SJSA1 (cell line): ENCODE measurements at regions not wholly inside any gene's neighbourhood (a gene's known extent, or its start where the extent isn't known, plus 50 kb on each side); places are given as distances from the start of the nearest gene placed in this dataset.

ENCODE experiments used
- DNase-seq, 2 experiments: peaks; one replicate each; pipeline ENCODE4 v3.0.0-alpha.2; 2015 to 2020; ENCODE audit warnings: low spot score in 2 of 2, low read depth in 1 of 2
- H3K27ac ChIP-seq: fragments of 250-450 bp; sonication (Bioruptor Pico); 2 replicates; pipeline ENCODE4 v1.5.1; 2020; ENCODE audit warnings: mild to moderate bottlenecking, moderate library complexity
- H3K27me3 ChIP-seq: fragments of 250-450 bp; sonication (Bioruptor Pico); replicated peaks from 2 replicates; pipeline ENCODE4 v1.5.1; 2020; ENCODE audit warnings: mild to moderate bottlenecking, moderate library complexity
- H3K36me3 ChIP-seq: fragments of 250-450 bp; sonication (Bioruptor Pico); 2 replicates; pipeline ENCODE4 v1.5.1; 2020; ENCODE audit warnings: mild to moderate bottlenecking
- H3K4me1 ChIP-seq: fragments of 250-450 bp; sonication (Bioruptor Pico); replicated peaks from 2 replicates; pipeline ENCODE4 v1.6.1; 2021; ENCODE audit warnings: mild to moderate bottlenecking
- H3K4me3 ChIP-seq: fragments of 250-450 bp; sonication (Bioruptor Pico); 2 replicates; pipeline ENCODE4 v1.5.1; 2020; ENCODE audit warnings: mild to moderate bottlenecking
- H3K9me3 ChIP-seq: fragments of 250-450 bp; sonication (Bioruptor Pico); replicated peaks from 2 replicates; pipeline ENCODE4 v1.5.1; 2020; ENCODE audit warnings: mild to moderate bottlenecking

GRCh38 chr6:164404812-164405488 is 904.5 kb downstream of the C6orf118 start:
- no peak overlapping the region for H3K27ac ChIP-seq
- H3K36me3 ChIP-seq: no peaks in the 10 kb centered on the region
- H3K9me3 ChIP-seq: no peaks in the 10 kb centered on the region
- no peaks in the 10 kb centered on the region for H3K4me1 ChIP-seq
- no peak for DNase-seq
- H3K27me3 ChIP-seq: no peaks in the 10 kb centered on the region
- no peak overlapping the region for H3K4me3 ChIP-seq

GRCh38 chr6:164401871-164402270 is 907.5 kb downstream of the C6orf118 start:
- H3K36me3 ChIP-seq: no peaks in the 10 kb centered on the region
- no peak for DNase-seq
- H3K27ac ChIP-seq: no peak overlapping the region
- H3K4me3 ChIP-seq: no peak overlapping the region
- no peaks in the 10 kb centered on the region for H3K27me3 ChIP-seq
- H3K9me3 ChIP-seq: no peaks in the 10 kb centered on the region
- H3K4me1 ChIP-seq: no peaks in the 10 kb centered on the region

- H3K27me3 ChIP-seq: no peaks in the 10 kb centered on the region
- H3K4me1 ChIP-seq: no peaks in the 10 kb centered on the region
- no peaks in the 10 kb centered on the region for H3K36me3 ChIP-seq
- DNase-seq: no peak
- H3K4me3 ChIP-seq: no peak overlapping the region
- no peak overlapping the region for H3K27ac ChIP-seq
- H3K9me3 ChIP-seq: no peaks in the 10 kb centered on the region
These were observed 910.8 kb downstream of the C6orf118 start for GRCh38 chr6:164398647-164399046.

GRCh38 chr6:164396071-164397047 is 913.0 kb downstream of the C6orf118 start:
- DNase-seq: no peak
- Histone ChIP-seq H3K4me3 (no peak overlapping the region), H3K27ac (no peak overlapping the region), H3K36me3 (no peaks in the 10 kb centered on the region), H3K9me3 (no peaks in the 10 kb centered on the region), H3K27me3 (no peaks in the 10 kb centered on the region), H3K4me1 (no peaks in the 10 kb centered on the region)

- Histone ChIP-seq H3K27me3 (no peaks in the 10 kb centered on the region), H3K36me3 (no peaks in the 10 kb centered on the region), H3K4me1 (no peaks in the 10 kb centered on the region), H3K27ac (no peak overlapping the region), H3K4me3 (no peak overlapping the region), H3K9me3 (0 out of 2 replicates have a peak, but pooled peaks cover 7% of the 10 kb centered on the region)
- no peak for DNase-seq
These were observed 929.6 kb downstream of the C6orf118 start for GRCh38 chr6:164379795-164380194.

GRCh38 chr6:164378330-164378729 is 931.1 kb downstream of the C6orf118 start:
- H3K27ac ChIP-seq: no peak overlapping the region

GRCh38 chr6:164377348-164377918 is 932.0 kb downstream of the C6orf118 start:
- no peak overlapping the region for H3K4me3 ChIP-seq
- H3K27me3 ChIP-seq: no peaks in the 10 kb centered on the region
- no peaks in the 10 kb centered on the region for H3K36me3 ChIP-seq
- no peaks in the 10 kb centered on the region for H3K4me1 ChIP-seq
- 0 out of 2 replicates have a peak, but pooled peaks cover 5% of the 10 kb centered on the region for H3K9me3 ChIP-seq
- H3K27ac ChIP-seq: no peak overlapping the region
- no peak for DNase-seq

More at GRCh38 chr6:164378330-164378729, 931.1 kb downstream of the C6orf118 start:
- no peak for DNase-seq
- H3K27me3 ChIP-seq: no peaks in the 10 kb centered on the region
- no peaks in the 10 kb centered on the region for H3K36me3 ChIP-seq
- 0 out of 2 replicates have a peak, but pooled peaks cover 7% of the 10 kb centered on the region for H3K9me3 ChIP-seq
- no peaks in the 10 kb centered on the region for H3K4me1 ChIP-seq
- no peak overlapping the region for H3K4me3 ChIP-seq

GRCh38 chr6:164370773-164371172 is 938.6 kb downstream of the C6orf118 start:
- Histone ChIP-seq H3K9me3 (no peaks in the 10 kb centered on the region), H3K27ac (no peak overlapping the region), H3K4me1 (no peaks in the 10 kb centered on the region), H3K27me3 (no peaks in the 10 kb centered on the region), H3K4me3 (no peak overlapping the region), H3K36me3 (no peaks in the 10 kb centered on the region)
- no peak for DNase-seq

- Histone ChIP-seq H3K4me3 (no peak overlapping the region), H3K27me3 (no peaks in the 10 kb centered on the region), H3K4me1 (no peaks in the 10 kb centered on the region), H3K36me3 (no peaks in the 10 kb centered on the region), H3K27ac (no peak overlapping the region), H3K9me3 (peaks cover 3% of the 10 kb centered on the region; the same call in 1 of the 2 replicates)
- no peak for DNase-seq
These were observed 944.9 kb downstream of the QKI start for GRCh38 chr6:164359441-164359840.

GRCh38 chr6:164359036-164359435 is 944.5 kb downstream of the QKI start:
- no peaks in the 10 kb centered on the region for H3K27me3 ChIP-seq
- peaks cover 3% of the 10 kb centered on the region; the same call in 1 of the 2 replicates for H3K9me3 ChIP-seq
- DNase-seq: no peak
- H3K27ac ChIP-seq: no peak overlapping the region
- H3K4me3 ChIP-seq: no peak overlapping the region
- H3K4me1 ChIP-seq: no peaks in the 10 kb centered on the region
- H3K36me3 ChIP-seq: no peaks in the 10 kb centered on the region

- DNase-seq: no peak
- no peaks in the 10 kb centered on the region for H3K4me1 ChIP-seq
- peaks cover 3% of the 10 kb centered on the region; the same call in 1 of the 2 replicates for H3K9me3 ChIP-seq
- H3K27ac ChIP-seq: no peak overlapping the region
- H3K36me3 ChIP-seq: no peaks in the 10 kb centered on the region
- no peak overlapping the region for H3K4me3 ChIP-seq
- H3K27me3 ChIP-seq: no peaks in the 10 kb centered on the region
These were observed 942.3 kb downstream of the QKI start for GRCh38 chr6:164356814-164357213.

GRCh38 chr6:164347455-164347854 is 932.9 kb downstream of the QKI start:
- H3K9me3 ChIP-seq: no peaks in the 10 kb centered on the region; the same call in 1 of the 2 replicates
- no peaks in the 10 kb centered on the region for H3K36me3 ChIP-seq
- H3K27me3 ChIP-seq: no peaks in the 10 kb centered on the region
- H3K4me3 ChIP-seq: no peak overlapping the region
- H3K4me1 ChIP-seq: no peaks in the 10 kb centered on the region
- H3K27ac ChIP-seq: no peak overlapping the region
- DNase-seq: no peak

GRCh38 chr6:164346631-164347030 is 932.1 kb downstream of the QKI start:
- DNase-seq: no peak
- no peaks in the 10 kb centered on the region for H3K27me3 ChIP-seq
- H3K27ac ChIP-seq: no peak overlapping the region
- no peaks in the 10 kb centered on the region for H3K36me3 ChIP-seq
- H3K9me3 ChIP-seq: no peaks in the 10 kb centered on the region; the same call in 1 of the 2 replicates
- no peak overlapping the region for H3K4me3 ChIP-seq
- H3K4me1 ChIP-seq: no peaks in the 10 kb centered on the region
